H54 (cell line): ENCODE measurements at regions not wholly inside any gene's neighbourhood (a gene's known extent, or its start where the extent isn't known, plus 50 kb on each side); places are given as distances from the start of the nearest gene placed in this dataset.
"Not testable (repeated sequence)": the region's sequence is repeated elsewhere in the genome, so short reads cannot be mapped to it uniquely, and the experiment has no call there.

Source experiments
- DNase-seq: peaks from one replicate; pipeline ENCODE4 v3.0.0; 2011; ENCODE audit warnings: low spot score, mixed read lengths; ENCODE audit not compliant: insufficient read length
- FAIRE-seq: peaks from 3 replicates; lab custom pipeline; 2011; peaks lifted over from hg19 to GRCh38; lab: Jason Lieb, UNC
- POLR2A ChIP-seq: IDR thresholded peaks from 2 replicates; pipeline ENCODE4 v1.6.1; 2011; ENCODE audit warnings: low read depth, mild to moderate bottlenecking, low read length

GRCh38 chr7:42596737-42597136, 315.1 kb downstream of the C7orf25 start:
- FAIRE-seq: no peak
- DNase-seq: no peak
- TF ChIP-seq POLR2A: no peak

- no peak for TF ChIP-seq POLR2A
- FAIRE-seq: no peak
- no peak for DNase-seq
These were observed 318.0 kb downstream of the C7orf25 start for GRCh38 chr7:42593860-42594259.

GRCh38 chr7:42590771-42591310, 321.0 kb downstream of the C7orf25 start:
- DNase-seq (no peak), FAIRE-seq (no peak)
- TF ChIP-seq POLR2A: no peak

- FAIRE-seq: no peak
- TF ChIP-seq POLR2A: no peak
These were observed 323.0 kb downstream of the C7orf25 start for GRCh38 chr7:42588876-42589275.

GRCh38 chr7:42587806-42588205, 324.1 kb downstream of the C7orf25 start:
- TF ChIP-seq POLR2A: no peak
- DNase-seq: no peak
- FAIRE-seq: no peak

More at GRCh38 chr7:42588876-42589275, 323.0 kb downstream of the C7orf25 start:
- DNase-seq: no peak

- no peak for FAIRE-seq
- no peak for DNase-seq
- no peak for TF ChIP-seq POLR2A
These were observed 331.8 kb downstream of the C7orf25 start for GRCh38 chr7:42580061-42580460.

GRCh38 chr7:42575171-42575570, 336.7 kb downstream of the C7orf25 start:
- DNase-seq (no peak), FAIRE-seq (no peak)
- no peak for TF ChIP-seq POLR2A

GRCh38 chr7:42574685-42575084, 337.2 kb downstream of the C7orf25 start:
- TF ChIP-seq POLR2A: no peak
- FAIRE-seq (no peak), DNase-seq (no peak)

GRCh38 chr7:42573881-42574672, 337.1 kb upstream of the GLI3 start:
- no peak for FAIRE-seq
- DNase-seq: no peak
- no peak for TF ChIP-seq POLR2A

- DNase-seq (no peak), FAIRE-seq (no peak)
- no peak for TF ChIP-seq POLR2A
These were observed 335.6 kb upstream of the GLI3 start for GRCh38 chr7:42572561-42572960.

- TF ChIP-seq POLR2A: no peak
- no peak for FAIRE-seq
These were observed 335.0 kb upstream of the GLI3 start for GRCh38 chr7:42572056-42572455.

GRCh38 chr7:42570944-42571343, 333.9 kb upstream of the GLI3 start:
- DNase-seq: no peak
- FAIRE-seq: no peak
- no peak for TF ChIP-seq POLR2A

More at GRCh38 chr7:42572056-42572455, 335.0 kb upstream of the GLI3 start:
- DNase-seq: no peak

GRCh38 chr7:42567051-42567450, 330.0 kb upstream of the GLI3 start:
- no peak for TF ChIP-seq POLR2A
- FAIRE-seq (no peak), DNase-seq (no peak)

- DNase-seq: no peak
- TF ChIP-seq POLR2A: no peak
- FAIRE-seq: no peak
These were observed 324.8 kb upstream of the GLI3 start for GRCh38 chr7:42561797-42562196.

GRCh38 chr7:42560866-42561265, 323.9 kb upstream of the GLI3 start:
- no peak for TF ChIP-seq POLR2A
- DNase-seq (no peak), FAIRE-seq (no peak)

- not testable (repeated sequence) for FAIRE-seq
These were observed 317.9 kb upstream of the GLI3 start for GRCh38 chr7:42554932-42555331.

More at GRCh38 chr7:42554932-42555331, 317.9 kb upstream of the GLI3 start:
- DNase-seq: not testable (repeated sequence)
